ENCODE measurements at regions not wholly inside any gene's neighbourhood (a gene's known extent, or its start where the extent isn't known, plus 50 kb on each side); places are given as distances from the start of the nearest gene placed in this dataset.

DNA sequence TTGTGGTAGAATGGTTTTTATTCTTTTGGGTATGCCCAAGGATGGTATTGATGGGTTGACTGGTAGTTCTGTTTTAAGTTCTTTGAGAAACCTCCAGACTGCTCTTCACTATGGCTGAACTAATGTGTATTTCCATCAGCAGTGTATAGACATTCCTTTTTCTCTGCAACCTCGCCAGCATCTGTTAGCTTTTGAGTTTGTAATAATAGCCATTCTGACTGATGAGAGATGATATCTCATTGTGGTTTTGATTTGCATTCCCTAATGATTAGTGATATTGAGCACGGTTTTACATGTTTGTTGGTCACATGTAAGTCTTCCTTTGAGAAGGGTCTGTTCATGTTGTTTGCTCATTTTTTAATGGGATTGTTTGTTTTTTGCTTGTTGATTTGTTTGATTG is 1348.7 kb upstream of the NXPH2 start:
- Histone ChIP-seq H3K36me3 (ENCODE audit: low read length) (no peaks in the 10 kb centered on the region), H3K27ac (ENCODE audit: low read depth, low read length) (no peak overlapping the region), H4K20me1 (ENCODE audit: low read depth, low read length) (no peaks in the 10 kb centered on the region), H2AFZ (ENCODE audit: low read depth, low read length, severe bottlenecking) (no peak overlapping the region), H3K79me2 (ENCODE audit: insufficient read depth, low read length) (no peaks in the 10 kb centered on the region), H3F3A (ENCODE audit: insufficient read depth) (no peaks in the 10 kb centered on the region), H3K9me2 (replicated peaks; ENCODE audit: insufficient read depth, low read length) (no peaks in the 10 kb centered on the region), H3K9ac (ENCODE audit: low read length) (no peak overlapping the region), H3K27me3 (ENCODE audit: low read length) (no peaks in the 10 kb centered on the region), H3K9me3 (ENCODE audit: insufficient read depth, low read length) (no peaks in the 10 kb centered on the region), H3K4me2 (ENCODE audit: low read depth, low read length, poor library complexity, severe bottlenecking) (no peak overlapping the region), H3K4me3 (ENCODE audit: insufficient read depth, low read length, poor library complexity, severe bottlenecking) (no peak overlapping the region)
- no peak for TF ChIP-seq EZH2phosphoT487 (conservative IDR thresholded peaks at IDR 0.05; ENCODE audit: low read length)
- TF ChIP-seq, protein P1, sequence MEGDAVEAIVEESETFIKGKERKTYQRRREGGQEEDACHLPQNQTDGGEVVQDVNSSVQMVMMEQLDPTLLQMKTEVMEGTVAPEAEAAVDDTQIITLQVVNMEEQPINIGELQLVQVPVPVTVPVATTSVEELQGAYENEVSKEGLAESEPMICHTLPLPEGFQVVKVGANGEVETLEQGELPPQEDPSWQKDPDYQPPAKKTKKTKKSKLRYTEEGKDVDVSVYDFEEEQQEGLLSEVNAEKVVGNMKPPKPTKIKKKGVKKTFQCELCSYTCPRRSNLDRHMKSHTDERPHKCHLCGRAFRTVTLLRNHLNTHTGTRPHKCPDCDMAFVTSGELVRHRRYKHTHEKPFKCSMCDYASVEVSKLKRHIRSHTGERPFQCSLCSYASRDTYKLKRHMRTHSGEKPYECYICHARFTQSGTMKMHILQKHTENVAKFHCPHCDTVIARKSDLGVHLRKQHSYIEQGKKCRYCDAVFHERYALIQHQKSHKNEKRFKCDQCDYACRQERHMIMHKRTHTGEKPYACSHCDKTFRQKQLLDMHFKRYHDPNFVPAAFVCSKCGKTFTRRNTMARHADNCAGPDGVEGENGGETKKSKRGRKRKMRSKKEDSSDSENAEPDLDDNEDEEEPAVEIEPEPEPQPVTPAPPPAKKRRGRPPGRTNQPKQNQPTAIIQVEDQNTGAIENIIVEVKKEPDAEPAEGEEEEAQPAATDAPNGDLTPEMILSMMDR (IDR thresholded peaks at IDR 0.05; ENCODE audit: insufficient read depth, low read length, poor library complexity, severe bottlenecking), result no peak

DNA sequence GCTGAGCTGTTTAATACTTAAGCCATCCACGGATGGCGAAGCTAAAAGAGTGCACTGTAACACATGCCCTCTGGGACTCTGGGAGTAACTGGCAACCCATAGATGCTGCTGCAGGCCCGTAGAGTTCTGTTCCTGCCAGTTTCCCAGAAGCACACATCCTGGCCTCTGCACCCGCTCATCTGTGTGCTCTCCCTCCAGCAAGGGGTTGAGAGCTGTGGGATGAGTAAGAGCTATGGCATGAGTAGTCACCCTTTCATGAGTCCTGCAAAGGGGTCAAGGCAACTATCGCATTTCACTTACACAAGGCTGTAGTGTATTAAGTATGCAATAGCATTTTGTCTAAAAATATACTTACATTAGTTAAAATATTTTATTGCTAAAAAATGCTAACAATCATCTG is 1341.8 kb upstream of the NXPH2 start:
- Histone ChIP-seq H2AFZ (ENCODE audit: low read depth, low read length, severe bottlenecking) (no peak overlapping the region), H3K27ac (ENCODE audit: low read depth, low read length) (no peak overlapping the region), H3K9ac (ENCODE audit: low read length) (no peak overlapping the region), H3K9me2 (replicated peaks; ENCODE audit: insufficient read depth, low read length) (no peaks in the 10 kb centered on the region), H3K79me2 (ENCODE audit: insufficient read depth, low read length) (no peaks in the 10 kb centered on the region), H3K4me3 (ENCODE audit: insufficient read depth, low read length, poor library complexity, severe bottlenecking) (no peak overlapping the region), H3K4me2 (ENCODE audit: low read depth, low read length, poor library complexity, severe bottlenecking) (no peak overlapping the region), H3K36me3 (ENCODE audit: low read length) (no peaks in the 10 kb centered on the region), H3K27me3 (ENCODE audit: low read length) (no peaks in the 10 kb centered on the region), H4K20me1 (ENCODE audit: low read depth, low read length) (no peaks in the 10 kb centered on the region), H3K9me3 (ENCODE audit: insufficient read depth, low read length) (no peaks in the 10 kb centered on the region), H3F3A (ENCODE audit: insufficient read depth) (no peaks in the 10 kb centered on the region)
- TF ChIP-seq, protein P1 (IDR thresholded peaks at IDR 0.05; ENCODE audit: insufficient read depth, low read length, poor library complexity, severe bottlenecking), result no peak

DNA sequence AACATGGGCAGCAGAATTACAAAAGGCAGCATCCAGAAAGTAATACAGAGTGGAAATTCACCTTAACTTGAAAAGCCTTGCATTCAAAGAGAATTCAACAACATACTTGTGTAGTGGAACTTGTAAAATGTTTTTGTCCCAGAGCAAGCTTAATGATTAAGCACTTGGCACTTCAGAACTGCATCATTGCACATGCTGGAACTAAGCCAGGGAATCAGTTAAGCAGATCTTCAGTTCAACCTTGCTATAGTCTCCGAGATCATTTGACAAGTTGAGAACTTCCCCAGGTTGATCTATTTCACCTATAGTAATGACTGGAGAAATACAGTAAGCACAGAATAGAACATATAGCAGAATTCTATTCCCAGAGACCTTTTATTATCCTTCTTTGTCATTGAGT is 1337.2 kb upstream of the NXPH2 start:
- Histone ChIP-seq H3K4me2 (ENCODE audit: low read depth, low read length, poor library complexity, severe bottlenecking) (no peak overlapping the region), H2AFZ (ENCODE audit: low read depth, low read length, severe bottlenecking) (no peak overlapping the region), H3K27ac (ENCODE audit: low read depth, low read length) (no peak overlapping the region), H3F3A (ENCODE audit: insufficient read depth) (no peaks in the 10 kb centered on the region), H3K9me2 (replicated peaks; ENCODE audit: insufficient read depth, low read length) (no peaks in the 10 kb centered on the region), H3K4me3 (ENCODE audit: insufficient read depth, low read length, poor library complexity, severe bottlenecking) (no peak overlapping the region), H3K9me3 (ENCODE audit: insufficient read depth, low read length) (no peaks in the 10 kb centered on the region), H4K20me1 (ENCODE audit: low read depth, low read length) (no peaks in the 10 kb centered on the region), H3K27me3 (ENCODE audit: low read length) (no peaks in the 10 kb centered on the region), H3K79me2 (ENCODE audit: insufficient read depth, low read length) (no peaks in the 10 kb centered on the region), H3K9ac (ENCODE audit: low read length) (no peak overlapping the region), H3K36me3 (ENCODE audit: low read length) (no peaks in the 10 kb centered on the region)
- TF ChIP-seq EZH2phosphoT487 (conservative IDR thresholded peaks at IDR 0.05; ENCODE audit: low read length), result no peak
- TF ChIP-seq, protein P1 (IDR thresholded peaks at IDR 0.05; ENCODE audit: insufficient read depth, low read length, poor library complexity, severe bottlenecking), result no peak
